ENCODE measurements at regions not wholly inside any gene's neighbourhood (a gene's known extent, or its start where the extent isn't known, plus 50 kb on each side); places are given as distances from the start of the nearest gene placed in this dataset.

DNA sequence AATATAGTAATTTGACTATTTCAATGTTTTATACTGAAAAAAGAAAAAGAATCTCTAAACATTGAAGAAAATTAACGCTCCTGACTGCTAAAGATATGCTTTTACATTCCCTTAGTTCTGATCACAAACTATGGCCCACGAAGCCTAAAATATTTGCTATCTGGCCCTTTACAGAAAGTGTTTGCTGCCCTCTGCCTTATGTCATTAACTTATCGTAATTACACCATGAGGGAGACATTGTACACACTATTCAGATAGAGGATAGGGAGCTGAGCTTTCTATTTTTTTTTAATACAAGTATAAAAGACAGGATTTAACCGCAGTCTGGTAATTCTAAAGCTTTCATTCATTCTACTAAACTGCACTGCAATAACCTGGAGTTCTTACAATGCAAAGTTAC is 393.1 kb upstream of the DCC start:
- peaks cover 61% of the 10 kb centered on the region for H3K4me1 ChIP-seq (ENCODE audit: low read length)
- peak; percentile 85 for TF ChIP-seq CTCF (IDR thresholded peaks at IDR 0.05; ENCODE audit: low read depth, low read length)
- TF ChIP-seq EZH2phosphoT487 (IDR thresholded peaks at IDR 0.05; ENCODE audit: low read depth) = no peak
- no peaks in the 10 kb centered on the region for H4K20me1 ChIP-seq (ENCODE audit: insufficient read depth, low read length)
- H2AFZ ChIP-seq (ENCODE audit: low read depth, low read length) = no peak overlapping the region
- H3K79me2 ChIP-seq (ENCODE audit: low read length) = no peaks in the 10 kb centered on the region
- no peak overlapping the region for H3K27ac ChIP-seq (ENCODE audit: low read length)
- peaks cover 24% of the 10 kb centered on the region for H3K9me3 ChIP-seq (ENCODE audit: insufficient read depth, low read length)
- no peak overlapping the region for H3K4me3 ChIP-seq (ENCODE audit: low read length)
- no peaks in the 10 kb centered on the region for H3K27me3 ChIP-seq (ENCODE audit: low read depth, low read length)
- H3K9ac ChIP-seq (ENCODE audit: low read length) = 0 out of 2 replicates have a peak overlapping the region, but pooled peaks have one; percentile 2
- no peak overlapping the region for H3K4me2 ChIP-seq (ENCODE audit: low read length)
- H3K36me3 ChIP-seq (replicated peaks; ENCODE audit: low read depth, low read length) = peaks cover 30% of the 10 kb centered on the region

GRCh38 chr18:51952844-51953243 is 387.2 kb upstream of the DCC start:
- peak overlapping the region; percentile 40 for H2AFZ ChIP-seq (ENCODE audit: low read depth, low read length)
- no peaks in the 10 kb centered on the region for H3K27me3 ChIP-seq (ENCODE audit: low read depth, low read length)
- peak overlapping the region; percentile 71 for H3K9ac ChIP-seq (ENCODE audit: low read length)
- no peaks in the 10 kb centered on the region for H4K20me1 ChIP-seq (ENCODE audit: insufficient read depth, low read length)
- peak overlapping the region; percentile 58 for H3K4me2 ChIP-seq (ENCODE audit: low read length)
- no peak overlapping the region; the same call in 1 of the 2 replicates for H3K4me3 ChIP-seq (ENCODE audit: low read length)
- H3K4me1 ChIP-seq (ENCODE audit: low read length) = peaks cover 60% of the 10 kb centered on the region
- H3K36me3 ChIP-seq (replicated peaks; ENCODE audit: low read depth, low read length) = peaks cover 25% of the 10 kb centered on the region
- H3K79me2 ChIP-seq (ENCODE audit: low read length) = no peaks in the 10 kb centered on the region
- peak overlapping the region; percentile 88 for H3K27ac ChIP-seq (ENCODE audit: low read length)
- peaks cover 17% of the 10 kb centered on the region for H3K9me3 ChIP-seq (ENCODE audit: insufficient read depth, low read length)
- no peak for TF ChIP-seq EZH2phosphoT487 (IDR thresholded peaks at IDR 0.05; ENCODE audit: low read depth)
- TF ChIP-seq CTCF (IDR thresholded peaks at IDR 0.05; ENCODE audit: low read depth, low read length) = no peak

DNA sequence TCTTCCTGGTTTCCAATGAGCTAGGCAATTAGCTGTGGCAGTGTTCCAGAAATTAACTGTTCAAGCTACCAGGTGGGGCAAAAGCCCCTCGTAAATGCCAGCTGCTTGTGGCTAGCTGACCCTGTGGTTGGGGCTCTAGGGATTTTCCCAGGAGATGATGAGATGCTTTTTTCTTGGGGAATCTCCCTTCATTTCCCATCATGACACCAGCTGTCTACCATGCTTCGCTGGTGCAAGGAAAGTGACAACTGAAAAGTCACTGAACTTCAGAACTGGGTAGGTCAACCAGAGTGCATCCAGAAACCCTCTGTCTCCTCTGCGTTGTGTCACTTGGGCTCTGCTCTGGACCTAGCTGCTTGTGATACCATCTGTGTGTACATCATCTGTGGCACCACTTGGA is 386.5 kb upstream of the DCC start:
- H3K79me2 ChIP-seq (ENCODE audit: low read length) = no peaks in the 10 kb centered on the region
- H3K27ac ChIP-seq (ENCODE audit: low read length) = peak overlapping the region; percentile 88
- H3K4me3 ChIP-seq (ENCODE audit: low read length) = peak overlapping the region; percentile 9; the same call in 1 of the 2 replicates
- H3K9ac ChIP-seq (ENCODE audit: low read length) = peak overlapping the region; percentile 81
- H3K9me3 ChIP-seq (ENCODE audit: insufficient read depth, low read length) = peaks cover 17% of the 10 kb centered on the region
- H2AFZ ChIP-seq (ENCODE audit: low read depth, low read length) = no peak overlapping the region
- H3K36me3 ChIP-seq (replicated peaks; ENCODE audit: low read depth, low read length) = peaks cover 25% of the 10 kb centered on the region
- TF ChIP-seq CTCF (IDR thresholded peaks at IDR 0.05; ENCODE audit: low read depth, low read length) (peak; percentile 7; the same call in 1 of the 2 replicates), EZH2phosphoT487 (IDR thresholded peaks at IDR 0.05; ENCODE audit: low read depth) (peak; percentile 92)
- H3K27me3 ChIP-seq (ENCODE audit: low read depth, low read length) = no peaks in the 10 kb centered on the region
- H4K20me1 ChIP-seq (ENCODE audit: insufficient read depth, low read length) = no peaks in the 10 kb centered on the region
- H3K4me2 ChIP-seq (ENCODE audit: low read length) = peak overlapping the region; percentile 58
- H3K4me1 ChIP-seq (ENCODE audit: low read length) = peaks cover 60% of the 10 kb centered on the region

GRCh38 chr18:51955136-51955535 is 384.9 kb upstream of the DCC start:
- Histone ChIP-seq H3K27ac (ENCODE audit: low read length) (peak overlapping the region; percentile 88), H3K4me2 (ENCODE audit: low read length) (peak overlapping the region; percentile 58), H3K4me1 (ENCODE audit: low read length) (peaks cover 60% of the 10 kb centered on the region), H3K4me3 (ENCODE audit: low read length) (no peak overlapping the region), H4K20me1 (ENCODE audit: insufficient read depth, low read length) (no peaks in the 10 kb centered on the region), H3K36me3 (replicated peaks; ENCODE audit: low read depth, low read length) (peaks cover 16% of the 10 kb centered on the region), H3K79me2 (ENCODE audit: low read length) (no peaks in the 10 kb centered on the region), H3K27me3 (ENCODE audit: low read depth, low read length) (no peaks in the 10 kb centered on the region), H3K9me3 (ENCODE audit: insufficient read depth, low read length) (peaks cover 19% of the 10 kb centered on the region), H2AFZ (ENCODE audit: low read depth, low read length) (no peak overlapping the region), H3K9ac (ENCODE audit: low read length) (peak overlapping the region; percentile 81; the same call in 1 of the 2 replicates)
- TF ChIP-seq EZH2phosphoT487 (IDR thresholded peaks at IDR 0.05; ENCODE audit: low read depth) = no peak
- no peak for TF ChIP-seq CTCF (IDR thresholded peaks at IDR 0.05; ENCODE audit: low read depth, low read length)
